ENCODE measurements at regions not wholly inside any gene's neighbourhood (a gene's known extent, or its start where the extent isn't known, plus 50 kb on each side); places are given as distances from the start of the nearest gene placed in this dataset.

DNA sequence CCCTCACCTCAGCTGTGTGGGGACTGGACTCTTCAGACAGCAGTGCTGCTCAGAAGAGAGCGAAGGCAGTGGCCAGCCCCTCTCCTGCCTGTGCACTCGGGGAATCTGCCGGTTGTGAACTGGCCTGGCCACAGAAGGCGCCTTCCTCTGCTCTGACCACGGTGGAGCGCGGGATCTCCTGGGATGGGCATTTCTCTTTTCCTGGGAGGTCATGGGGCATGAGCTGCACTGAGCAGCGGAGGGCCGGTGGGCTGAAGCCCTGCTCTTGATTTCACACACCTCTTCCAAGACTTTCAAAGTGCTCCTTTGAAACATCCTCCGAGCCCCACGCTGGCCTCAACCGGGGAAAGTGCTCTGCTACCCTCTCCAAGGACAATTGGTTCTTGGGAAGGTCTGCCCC is 125.6 kb upstream of the FAM20C start:
- TF ChIP-seq, protein P1, sequence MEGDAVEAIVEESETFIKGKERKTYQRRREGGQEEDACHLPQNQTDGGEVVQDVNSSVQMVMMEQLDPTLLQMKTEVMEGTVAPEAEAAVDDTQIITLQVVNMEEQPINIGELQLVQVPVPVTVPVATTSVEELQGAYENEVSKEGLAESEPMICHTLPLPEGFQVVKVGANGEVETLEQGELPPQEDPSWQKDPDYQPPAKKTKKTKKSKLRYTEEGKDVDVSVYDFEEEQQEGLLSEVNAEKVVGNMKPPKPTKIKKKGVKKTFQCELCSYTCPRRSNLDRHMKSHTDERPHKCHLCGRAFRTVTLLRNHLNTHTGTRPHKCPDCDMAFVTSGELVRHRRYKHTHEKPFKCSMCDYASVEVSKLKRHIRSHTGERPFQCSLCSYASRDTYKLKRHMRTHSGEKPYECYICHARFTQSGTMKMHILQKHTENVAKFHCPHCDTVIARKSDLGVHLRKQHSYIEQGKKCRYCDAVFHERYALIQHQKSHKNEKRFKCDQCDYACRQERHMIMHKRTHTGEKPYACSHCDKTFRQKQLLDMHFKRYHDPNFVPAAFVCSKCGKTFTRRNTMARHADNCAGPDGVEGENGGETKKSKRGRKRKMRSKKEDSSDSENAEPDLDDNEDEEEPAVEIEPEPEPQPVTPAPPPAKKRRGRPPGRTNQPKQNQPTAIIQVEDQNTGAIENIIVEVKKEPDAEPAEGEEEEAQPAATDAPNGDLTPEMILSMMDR (IDR thresholded peaks at IDR 0.05; ENCODE audit: borderline replicate concordance, extremely low read depth, low read length, poor library complexity, severe bottlenecking), result no peak
- TF ChIP-seq EZH2 (IDR thresholded peaks at IDR 0.05; ENCODE audit: borderline replicate concordance, low read depth, low read length, severe bottlenecking), result no peak
